ENCODE measurements at regions not wholly inside any gene's neighbourhood (a gene's known extent, or its start where the extent isn't known, plus 50 kb on each side); places are given as distances from the start of the nearest gene placed in this dataset.
A peak's percentile ranks its signal among the peaks of the same experiment; 100 is the strongest.
"Not testable (repeated sequence)": the region's sequence is repeated elsewhere in the genome, so short reads cannot be mapped to it uniquely, and the experiment has no call there.

GRCh38 chr11:80257319-80258015, 816.6 kb upstream of the TENM4 start:
- CTCF ChIA-PET (ENCODE audit: partially characterized antibody) = not testable (repeated sequence)

DNA sequence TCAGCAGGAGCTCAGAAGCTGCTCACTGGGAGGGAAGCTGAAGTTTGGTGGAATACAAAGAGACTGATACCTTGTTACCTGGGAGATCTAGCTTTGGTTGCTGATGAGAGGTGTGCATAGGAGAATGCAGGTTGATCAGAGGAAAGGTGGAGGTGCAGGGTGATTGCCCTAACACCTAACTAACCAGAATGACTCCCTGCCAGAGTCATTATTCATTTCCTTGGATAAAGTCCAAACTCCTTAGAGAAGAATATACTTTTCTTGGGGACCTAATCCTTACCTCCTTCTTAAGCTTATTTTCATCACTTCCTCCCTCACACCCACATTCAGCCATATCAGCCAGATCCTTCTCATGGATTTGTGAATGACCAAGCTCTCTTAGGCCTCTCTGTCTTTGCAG, 814.2 kb upstream of the TENM4 start:
- H3K27me3 Mint-ChIP-seq = no peaks in the 10 kb centered on the region
- ChIA-PET POLR2A (ENCODE audit: partially characterized antibody) (no interaction called here), CTCF (ENCODE audit: partially characterized antibody) (no interaction called here)
- H3K4me1 ChIP-seq (ENCODE audit: insufficient read depth, low read length) = no peaks in the 10 kb centered on the region
- no peaks in the 10 kb centered on the region for H3K36me3 ChIP-seq (ENCODE audit: insufficient read depth, low read length)
- H3K27me3 ChIP-seq (ENCODE audit: insufficient read depth, low read length) = no peaks in the 10 kb centered on the region
- peaks cover 0 to 4% of the 10 kb centered on the region in 2 donors for H3K9me3 ChIP-seq (ENCODE audit: control insufficient read depth in 1 of 2, low read length in 2 of 2)
- H3K4me3 ChIP-seq (ENCODE audit: low read length in 2 of 2) = no peak overlapping the region
- intact Hi-C loops (cut with micrococcal nuclease) = no loop called here
- no peak overlapping the region for H3K27ac Mint-ChIP-seq
- H3K4me3 Mint-ChIP-seq = no peak overlapping the region
- H3K27ac ChIP-seq (ENCODE audit: low read depth, low read length) = no peak overlapping the region
- H3K36me3 Mint-ChIP-seq = no peaks in the 10 kb centered on the region
- no peak for DNase-seq
- no peaks in the 10 kb centered on the region for H3K4me1 Mint-ChIP-seq
- peaks cover 3 to 20% (median 7%) of the 10 kb centered on the region in 8 donors for H3K9me3 Mint-ChIP-seq

More at GRCh38 chr11:80257319-80258015, 816.6 kb upstream of the TENM4 start:
- H3K27ac Mint-ChIP-seq; H3K36me3 ChIP-seq (ENCODE audit: insufficient read depth, low read length); H3K27me3 ChIP-seq (ENCODE audit: insufficient read depth, low read length); H3K27ac ChIP-seq (ENCODE audit: low read depth, low read length); H3K4me1 ChIP-seq (ENCODE audit: insufficient read depth, low read length); H3K36me3 Mint-ChIP-seq; POLR2A ChIA-PET (ENCODE audit: partially characterized antibody); H3K9me3 ChIP-seq (ENCODE audit: control insufficient read depth in 1 of 2, low read length in 2 of 2); H3K4me1 Mint-ChIP-seq; H3K4me3 ChIP-seq (ENCODE audit: low read length in 2 of 2); H3K4me3 Mint-ChIP-seq; H3K27me3 Mint-ChIP-seq; intact Hi-C loops (cut with micrococcal nuclease): not testable (repeated sequence)
- H3K9me3 Mint-ChIP-seq = peaks cover 0 to 20% (median 11%) of the 10 kb centered on the region in 8 donors
- peak in 1 of 5 donors; percentile 24 for DNase-seq

DNA sequence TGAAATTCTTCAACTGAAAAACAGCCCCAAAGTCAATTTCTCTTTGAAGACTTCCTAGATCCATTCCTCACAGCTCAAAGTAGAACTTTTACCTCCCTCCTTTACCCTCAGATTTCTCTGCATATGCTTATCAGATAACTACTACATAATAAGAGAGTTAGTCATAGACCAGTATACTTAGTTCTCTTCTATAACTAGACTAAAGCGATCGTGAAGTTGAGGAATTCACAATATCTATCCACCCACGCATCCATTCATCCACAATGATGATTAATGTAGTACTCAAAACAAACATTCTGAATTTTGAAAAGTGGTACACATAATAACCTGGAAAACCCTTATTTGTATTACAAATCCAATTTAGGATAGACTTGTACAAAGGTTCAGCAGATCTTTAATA, 800.9 kb upstream of the TENM4 start:
- Histone ChIP-seq H3K36me3 (ENCODE audit: insufficient read depth, low read length) (no peaks in the 10 kb centered on the region), H3K27ac (ENCODE audit: low read depth, low read length) (no peak overlapping the region), H3K4me1 (ENCODE audit: insufficient read depth, low read length) (no peaks in the 10 kb centered on the region), H3K4me3 (ENCODE audit: low read length in 2 of 2) (no peak overlapping the region), H3K9me3 (ENCODE audit: control insufficient read depth in 1 of 2, low read length in 2 of 2) (no peaks in the 10 kb centered on the region), H3K27me3 (ENCODE audit: insufficient read depth, low read length) (no peaks in the 10 kb centered on the region)
- CTCF ChIA-PET (ENCODE audit: partially characterized antibody) = no interaction called here
- DNase-seq = no peak
- Mint-ChIP-seq H3K36me3 (no peaks in the 10 kb centered on the region), H3K9me3 (peaks cover 5 to 35% (median 14%) of the 10 kb centered on the region in 8 donors), H3K27ac (no peak overlapping the region), H3K27me3 (no peaks in the 10 kb centered on the region), H3K4me1 (no peaks in the 10 kb centered on the region), H3K4me3 (no peak overlapping the region)
- intact Hi-C loops (cut with micrococcal nuclease) = no loop called here
- POLR2A ChIA-PET (ENCODE audit: partially characterized antibody) = no interaction called here

DNA sequence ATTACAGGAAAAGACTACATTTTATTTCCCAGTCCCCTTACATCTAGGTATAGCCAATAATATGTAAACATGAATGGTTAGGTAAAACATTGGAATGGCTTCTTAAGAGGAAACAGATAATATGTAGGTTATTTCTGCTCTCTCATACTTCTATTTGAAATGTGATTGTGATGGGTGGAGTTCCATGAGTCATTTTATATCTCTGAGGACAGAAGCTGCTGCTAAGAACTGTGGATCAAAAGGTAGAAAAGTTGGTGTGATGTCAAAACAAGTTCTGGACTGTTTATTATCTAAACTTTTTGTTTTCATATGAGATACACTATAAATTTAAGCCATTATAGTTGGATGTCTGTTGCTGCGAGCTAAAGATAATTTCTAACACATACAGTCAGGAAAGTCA, 799.4 kb upstream of the TENM4 start:
- Histone ChIP-seq H3K4me3 (ENCODE audit: low read length in 2 of 2) (no peak overlapping the region), H3K9me3 (ENCODE audit: control insufficient read depth in 1 of 2, low read length in 2 of 2) (no peaks in the 10 kb centered on the region), H3K27ac (ENCODE audit: low read depth, low read length) (no peak overlapping the region), H3K36me3 (ENCODE audit: insufficient read depth, low read length) (no peaks in the 10 kb centered on the region), H3K27me3 (ENCODE audit: insufficient read depth, low read length) (no peaks in the 10 kb centered on the region), H3K4me1 (ENCODE audit: insufficient read depth, low read length) (no peaks in the 10 kb centered on the region)
- ChIA-PET CTCF (ENCODE audit: partially characterized antibody) (no interaction called here), POLR2A (ENCODE audit: partially characterized antibody) (no interaction called here)
- Mint-ChIP-seq H3K4me3 (no peak overlapping the region), H3K36me3 (no peaks in the 10 kb centered on the region), H3K27ac (no peak overlapping the region), H3K4me1 (no peaks in the 10 kb centered on the region), H3K27me3 (no peaks in the 10 kb centered on the region), H3K9me3 (peaks cover 6 to 37% (median 16%) of the 10 kb centered on the region in 8 donors)
- DNase-seq = no peak
- intact Hi-C loops (cut with micrococcal nuclease) = no loop called here

DNA sequence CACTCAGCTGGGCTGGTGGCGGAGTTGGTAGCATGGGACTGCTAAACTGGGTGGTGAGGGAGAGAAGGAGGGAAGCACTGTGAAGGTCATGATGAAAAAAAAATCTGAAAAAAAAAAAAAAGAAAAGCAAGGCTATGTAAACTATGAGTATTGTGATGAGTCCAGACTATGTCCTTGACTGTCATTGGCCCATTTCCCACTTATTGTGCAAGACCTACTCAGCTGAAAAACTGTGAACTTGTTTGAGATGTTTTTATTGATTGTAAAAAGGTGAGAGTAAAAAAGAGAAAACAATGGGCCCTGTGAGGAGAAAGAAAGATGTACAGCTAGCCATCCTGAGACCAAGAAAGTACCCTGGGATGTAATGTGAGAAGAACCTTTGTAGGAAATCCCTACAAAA, 798.4 kb upstream of the TENM4 start:
- H3K9me3 Mint-ChIP-seq = peaks cover 9 to 46% (median 21%) of the 10 kb centered on the region in 8 donors
- Histone ChIP-seq H3K4me1 (ENCODE audit: insufficient read depth, low read length) (no peaks in the 10 kb centered on the region), H3K9me3 (ENCODE audit: control insufficient read depth in 1 of 2, low read length in 2 of 2) (peaks cover 0 to 6% of the 10 kb centered on the region in 2 donors), H3K36me3 (ENCODE audit: insufficient read depth, low read length) (no peaks in the 10 kb centered on the region), H3K27ac (ENCODE audit: low read depth, low read length) (no peak overlapping the region), H3K27me3 (ENCODE audit: insufficient read depth, low read length) (no peaks in the 10 kb centered on the region), H3K4me3 (ENCODE audit: low read length in 2 of 2) (no peak overlapping the region)
- ChIA-PET CTCF (ENCODE audit: partially characterized antibody) (no interaction called here), POLR2A (ENCODE audit: partially characterized antibody) (no interaction called here)
- H3K36me3 Mint-ChIP-seq = no peaks in the 10 kb centered on the region
- intact Hi-C loops (cut with micrococcal nuclease) = no loop called here
- H3K27me3 Mint-ChIP-seq = no peaks in the 10 kb centered on the region
- DNase-seq = no peak
- H3K4me3 Mint-ChIP-seq = no peak overlapping the region
- no peaks in the 10 kb centered on the region for H3K4me1 Mint-ChIP-seq
- H3K27ac Mint-ChIP-seq = no peak overlapping the region

GRCh38 chr11:80227915-80228314, 787.1 kb upstream of the TENM4 start:
- ChIA-PET POLR2A (ENCODE audit: partially characterized antibody) (no interaction called here), CTCF (ENCODE audit: partially characterized antibody) (no interaction called here)
- no peak overlapping the region for H3K4me3 Mint-ChIP-seq
- intact Hi-C loops (cut with micrococcal nuclease) = no loop called here
- Histone ChIP-seq H3K27me3 (ENCODE audit: insufficient read depth, low read length) (no peaks in the 10 kb centered on the region), H3K36me3 (ENCODE audit: insufficient read depth, low read length) (no peaks in the 10 kb centered on the region), H3K4me3 (ENCODE audit: low read length in 2 of 2) (no peak overlapping the region), H3K9me3 (ENCODE audit: control insufficient read depth in 1 of 2, low read length in 2 of 2) (no peaks in the 10 kb centered on the region), H3K27ac (ENCODE audit: low read depth, low read length) (no peak overlapping the region), H3K4me1 (ENCODE audit: insufficient read depth, low read length) (no peaks in the 10 kb centered on the region)
- H3K27ac Mint-ChIP-seq = no peak overlapping the region
- H3K4me1 Mint-ChIP-seq = no peaks in the 10 kb centered on the region
- H3K9me3 Mint-ChIP-seq = peaks cover 4 to 48% (median 36%) of the 10 kb centered on the region in 8 donors
- no peaks in the 10 kb centered on the region for H3K27me3 Mint-ChIP-seq
- no peaks in the 10 kb centered on the region for H3K36me3 Mint-ChIP-seq
- no peak for DNase-seq

- Mint-ChIP-seq H3K27ac (no peak overlapping the region), H3K4me3 (no peak overlapping the region), H3K27me3 (no peaks in the 10 kb centered on the region), H3K9me3 (peaks cover 3 to 21% (median 13%) of the 10 kb centered on the region in 8 donors), H3K36me3 (no peaks in the 10 kb centered on the region), H3K4me1 (no peaks in the 10 kb centered on the region)
- H3K9me3 ChIP-seq (ENCODE audit: control insufficient read depth in 1 of 2, low read length in 2 of 2) = no peaks in the 10 kb centered on the region
- H3K36me3 ChIP-seq (ENCODE audit: insufficient read depth, low read length) = no peaks in the 10 kb centered on the region
- H3K4me3 ChIP-seq (ENCODE audit: low read length in 2 of 2) = no peak overlapping the region
- H3K27me3 ChIP-seq (ENCODE audit: insufficient read depth, low read length) = no peaks in the 10 kb centered on the region
- no peak overlapping the region for H3K27ac ChIP-seq (ENCODE audit: low read depth, low read length)
- intact Hi-C loops (cut with micrococcal nuclease) = no loop called here
- CTCF ChIA-PET (ENCODE audit: partially characterized antibody) = no interaction called here
- DNase-seq = no peak
- H3K4me1 ChIP-seq (ENCODE audit: insufficient read depth, low read length) = no peaks in the 10 kb centered on the region
- POLR2A ChIA-PET (ENCODE audit: partially characterized antibody) = no interaction called here
These were observed 773.6 kb upstream of the TENM4 start for GRCh38 chr11:80214413-80214812.

DNA sequence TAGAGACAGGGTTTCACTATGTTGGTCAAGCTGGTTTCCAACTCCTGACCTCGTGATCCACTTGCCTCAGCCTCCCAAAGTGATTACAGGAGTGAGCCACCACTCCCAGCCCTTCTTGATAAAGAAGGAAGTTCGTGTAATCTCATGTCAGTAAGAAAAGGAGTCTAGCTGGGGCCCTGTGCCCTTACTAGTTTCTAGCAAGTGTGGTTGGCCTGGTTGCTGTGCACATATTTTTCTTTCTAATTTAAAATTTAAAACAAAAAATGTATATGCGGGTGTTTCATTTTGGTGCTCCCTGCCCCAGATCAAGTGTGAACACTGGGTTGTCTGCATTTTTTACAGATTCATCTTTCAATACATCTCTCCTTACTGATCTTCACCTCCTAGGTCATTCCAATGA, 770.8 kb upstream of the TENM4 start:
- H3K4me1 Mint-ChIP-seq = no peaks in the 10 kb centered on the region
- peaks cover 3 to 17% (median 12%) of the 10 kb centered on the region in 8 donors for H3K9me3 Mint-ChIP-seq
- H3K4me3 Mint-ChIP-seq = no peak overlapping the region
- H3K4me1 ChIP-seq (ENCODE audit: insufficient read depth, low read length) = no peaks in the 10 kb centered on the region
- CTCF ChIA-PET (ENCODE audit: partially characterized antibody) = no interaction called here
- DNase-seq = no peak
- intact Hi-C loops (cut with micrococcal nuclease) = no loop called here
- no peaks in the 10 kb centered on the region for H3K36me3 Mint-ChIP-seq
- H3K27me3 ChIP-seq (ENCODE audit: insufficient read depth, low read length) = no peaks in the 10 kb centered on the region
- no peaks in the 10 kb centered on the region for H3K27me3 Mint-ChIP-seq
- POLR2A ChIA-PET (ENCODE audit: partially characterized antibody) = no interaction called here
- no peak overlapping the region for H3K27ac Mint-ChIP-seq
- no peaks in the 10 kb centered on the region for H3K9me3 ChIP-seq (ENCODE audit: control insufficient read depth in 1 of 2, low read length in 2 of 2)
- no peak overlapping the region for H3K27ac ChIP-seq (ENCODE audit: low read depth, low read length)
- no peaks in the 10 kb centered on the region for H3K36me3 ChIP-seq (ENCODE audit: insufficient read depth, low read length)
- H3K4me3 ChIP-seq (ENCODE audit: low read length in 2 of 2) = no peak overlapping the region

Measured in CD4-positive, alpha-beta memory T cell (primary cell).